ENCODE measurements at regions not wholly inside any gene's neighbourhood (a gene's known extent, or its start where the extent isn't known, plus 50 kb on each side); places are given as distances from the start of the nearest gene placed in this dataset.

- TF ChIP-seq CTCF (IDR thresholded peaks at IDR 0.05 in 2 of 3, conservative IDR thresholded peaks at IDR 0.05 in 1 of 3; ENCODE audit: borderline replicate concordance in 1 of 3, insufficient read depth in 1 of 3, low read depth in 2 of 3, low read length in 2 of 3) = no peak
- TF ChIP-seq ZNF274 (IDR thresholded peaks at IDR 0.05; ENCODE audit: low read depth, low read length) = no peak
- no peak for TF ChIP-seq ATF3 (IDR thresholded peaks at IDR 0.05)
- TF ChIP-seq POLR2AphosphoS5 (IDR thresholded peaks at IDR 0.05; ENCODE audit: low read depth, low read length) = no peak
- TF ChIP-seq EZH2 (IDR thresholded peaks at IDR 0.05) = no peak
- no peak for TF ChIP-seq ZBTB33 (IDR thresholded peaks at IDR 0.05; ENCODE audit: extremely low read depth, insufficient replicate concordance, low read length)
- no peak for TF ChIP-seq SIN3A (IDR thresholded peaks at IDR 0.05; ENCODE audit: low read depth)
- TF ChIP-seq REST (IDR thresholded peaks at IDR 0.05; ENCODE audit: low read depth) = no peak
- no peak for TF ChIP-seq MAX (IDR thresholded peaks at IDR 0.05)
- TF ChIP-seq POLR2A (IDR thresholded peaks at IDR 0.05; ENCODE audit: borderline replicate concordance, extremely low read depth, insufficient read depth, insufficient read length) = no peak
- TF ChIP-seq RAD21 (IDR thresholded peaks at IDR 0.05; ENCODE audit: low read depth) = no peak
- no peak for TF ChIP-seq EZH2phosphoT487 (IDR thresholded peaks at IDR 0.05; ENCODE audit: borderline replicate concordance)
- no peak for TF ChIP-seq CBX3 (IDR thresholded peaks at IDR 0.05; ENCODE audit: low read depth)
- no peak for TF ChIP-seq SRF (IDR thresholded peaks at IDR 0.05; ENCODE audit: low read depth)
Measured at GRCh38 chr9:82680179-82680935, 382.6 kb downstream of the RASEF start.
